C4-2B (cell line): ENCODE measurements at regions not wholly inside any gene's neighbourhood (a gene's known extent, or its start where the extent isn't known, plus 50 kb on each side); places are given as distances from the start of the nearest gene placed in this dataset.

Source experiments
- ZFX ChIP-seq: fragments of 450-650 bp; IDR thresholded peaks from 2 replicates; pipeline ENCODE4 v1.6.1; 2017
- TF ChIP-seq, protein P1 (sequence below): fragments of 450-650 bp; conservative IDR thresholded peaks from 2 replicates; pipeline ENCODE4 v1.5.1; 2017; ENCODE audit warnings: mild to moderate bottlenecking

DNA sequence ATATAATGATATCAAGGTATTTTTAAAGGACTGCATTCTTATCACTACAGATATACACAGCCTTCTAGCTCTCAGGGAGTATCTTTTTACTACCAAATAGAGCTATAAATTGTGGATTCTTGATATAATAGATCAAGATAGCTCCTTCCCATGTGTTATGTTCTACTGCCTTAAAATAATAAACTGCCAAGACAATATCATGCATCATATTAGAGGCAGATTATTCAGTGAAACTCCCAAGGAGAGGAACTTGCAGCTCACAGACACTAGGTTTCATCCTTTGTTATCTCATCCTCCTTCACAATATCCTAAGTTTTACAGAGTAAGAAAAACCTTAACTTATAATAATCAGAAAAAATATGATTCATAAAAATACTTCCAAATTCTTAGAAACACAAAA lies 802.8 kb downstream of the DIAPH3 start:
- TF ChIP-seq, protein P1, sequence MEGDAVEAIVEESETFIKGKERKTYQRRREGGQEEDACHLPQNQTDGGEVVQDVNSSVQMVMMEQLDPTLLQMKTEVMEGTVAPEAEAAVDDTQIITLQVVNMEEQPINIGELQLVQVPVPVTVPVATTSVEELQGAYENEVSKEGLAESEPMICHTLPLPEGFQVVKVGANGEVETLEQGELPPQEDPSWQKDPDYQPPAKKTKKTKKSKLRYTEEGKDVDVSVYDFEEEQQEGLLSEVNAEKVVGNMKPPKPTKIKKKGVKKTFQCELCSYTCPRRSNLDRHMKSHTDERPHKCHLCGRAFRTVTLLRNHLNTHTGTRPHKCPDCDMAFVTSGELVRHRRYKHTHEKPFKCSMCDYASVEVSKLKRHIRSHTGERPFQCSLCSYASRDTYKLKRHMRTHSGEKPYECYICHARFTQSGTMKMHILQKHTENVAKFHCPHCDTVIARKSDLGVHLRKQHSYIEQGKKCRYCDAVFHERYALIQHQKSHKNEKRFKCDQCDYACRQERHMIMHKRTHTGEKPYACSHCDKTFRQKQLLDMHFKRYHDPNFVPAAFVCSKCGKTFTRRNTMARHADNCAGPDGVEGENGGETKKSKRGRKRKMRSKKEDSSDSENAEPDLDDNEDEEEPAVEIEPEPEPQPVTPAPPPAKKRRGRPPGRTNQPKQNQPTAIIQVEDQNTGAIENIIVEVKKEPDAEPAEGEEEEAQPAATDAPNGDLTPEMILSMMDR, result no peak
- no peak for TF ChIP-seq ZFX
